ENCODE measurements at regions not wholly inside any gene's neighbourhood (a gene's known extent, or its start where the extent isn't known, plus 50 kb on each side); places are given as distances from the start of the nearest gene placed in this dataset.

- TF ChIP-seq, protein P1, sequence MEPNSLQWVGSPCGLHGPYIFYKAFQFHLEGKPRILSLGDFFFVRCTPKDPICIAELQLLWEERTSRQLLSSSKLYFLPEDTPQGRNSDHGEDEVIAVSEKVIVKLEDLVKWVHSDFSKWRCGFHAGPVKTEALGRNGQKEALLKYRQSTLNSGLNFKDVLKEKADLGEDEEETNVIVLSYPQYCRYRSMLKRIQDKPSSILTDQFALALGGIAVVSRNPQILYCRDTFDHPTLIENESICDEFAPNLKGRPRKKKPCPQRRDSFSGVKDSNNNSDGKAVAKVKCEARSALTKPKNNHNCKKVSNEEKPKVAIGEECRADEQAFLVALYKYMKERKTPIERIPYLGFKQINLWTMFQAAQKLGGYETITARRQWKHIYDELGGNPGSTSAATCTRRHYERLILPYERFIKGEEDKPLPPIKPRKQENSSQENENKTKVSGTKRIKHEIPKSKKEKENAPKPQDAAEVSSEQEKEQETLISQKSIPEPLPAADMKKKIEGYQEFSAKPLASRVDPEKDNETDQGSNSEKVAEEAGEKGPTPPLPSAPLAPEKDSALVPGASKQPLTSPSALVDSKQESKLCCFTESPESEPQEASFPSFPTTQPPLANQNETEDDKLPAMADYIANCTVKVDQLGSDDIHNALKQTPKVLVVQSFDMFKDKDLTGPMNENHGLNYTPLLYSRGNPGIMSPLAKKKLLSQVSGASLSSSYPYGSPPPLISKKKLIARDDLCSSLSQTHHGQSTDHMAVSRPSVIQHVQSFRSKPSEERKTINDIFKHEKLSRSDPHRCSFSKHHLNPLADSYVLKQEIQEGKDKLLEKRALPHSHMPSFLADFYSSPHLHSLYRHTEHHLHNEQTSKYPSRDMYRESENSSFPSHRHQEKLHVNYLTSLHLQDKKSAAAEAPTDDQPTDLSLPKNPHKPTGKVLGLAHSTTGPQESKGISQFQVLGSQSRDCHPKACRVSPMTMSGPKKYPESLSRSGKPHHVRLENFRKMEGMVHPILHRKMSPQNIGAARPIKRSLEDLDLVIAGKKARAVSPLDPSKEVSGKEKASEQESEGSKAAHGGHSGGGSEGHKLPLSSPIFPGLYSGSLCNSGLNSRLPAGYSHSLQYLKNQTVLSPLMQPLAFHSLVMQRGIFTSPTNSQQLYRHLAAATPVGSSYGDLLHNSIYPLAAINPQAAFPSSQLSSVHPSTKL (CRISPR knock-in tag; IDR thresholded peaks at IDR 0.05) = no peak
- TF ChIP-seq NFKB2 (CRISPR knock-in tag; IDR thresholded peaks at IDR 0.05; ENCODE audit: borderline replicate concordance) (no peak), ZNF761 (CRISPR knock-in tag; conservative IDR thresholded peaks at IDR 0.05) (no peak), TBX3 (IDR thresholded peaks at IDR 0.05; ENCODE audit: borderline replicate concordance) (no peak), ZNF446 (CRISPR knock-in tag; IDR thresholded peaks at IDR 0.05) (no peak), HES4 (CRISPR knock-in tag; IDR thresholded peaks at IDR 0.05; ENCODE audit: borderline replicate concordance) (no peak), TFE3 (CRISPR knock-in tag; IDR thresholded peaks at IDR 0.05) (no peak), HNRNPK (IDR thresholded peaks at IDR 0.05; ENCODE audit: low read depth, low read length, poor library complexity, severe bottlenecking) (no peak), ZNF784 (CRISPR knock-in tag; IDR thresholded peaks at IDR 0.05; ENCODE audit: borderline replicate concordance) (no peak)
- TF ChIP-seq, protein P2, sequence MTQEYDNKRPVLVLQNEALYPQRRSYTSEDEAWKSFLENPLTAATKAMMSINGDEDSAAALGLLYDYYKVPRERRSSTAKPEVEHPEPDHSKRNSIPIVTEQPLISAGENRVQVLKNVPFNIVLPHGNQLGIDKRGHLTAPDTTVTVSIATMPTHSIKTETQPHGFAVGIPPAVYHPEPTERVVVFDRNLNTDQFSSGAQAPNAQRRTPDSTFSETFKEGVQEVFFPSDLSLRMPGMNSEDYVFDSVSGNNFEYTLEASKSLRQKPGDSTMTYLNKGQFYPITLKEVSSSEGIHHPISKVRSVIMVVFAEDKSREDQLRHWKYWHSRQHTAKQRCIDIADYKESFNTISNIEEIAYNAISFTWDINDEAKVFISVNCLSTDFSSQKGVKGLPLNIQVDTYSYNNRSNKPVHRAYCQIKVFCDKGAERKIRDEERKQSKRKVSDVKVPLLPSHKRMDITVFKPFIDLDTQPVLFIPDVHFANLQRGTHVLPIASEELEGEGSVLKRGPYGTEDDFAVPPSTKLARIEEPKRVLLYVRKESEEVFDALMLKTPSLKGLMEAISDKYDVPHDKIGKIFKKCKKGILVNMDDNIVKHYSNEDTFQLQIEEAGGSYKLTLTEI (CRISPR knock-in tag; conservative IDR thresholded peaks at IDR 0.05) = no peak
These were observed 116.2 kb downstream of the TNFAIP3 start (continued) for GRCh38 chr6:137983269-137983668.
